Epithelial cell of proximal tubule (primary cell): ENCODE measurements at regions not wholly inside any gene's neighbourhood (a gene's known extent, or its start where the extent isn't known, plus 50 kb on each side); places are given as distances from the start of the nearest gene placed in this dataset.
A peak's percentile ranks its signal among the peaks of the same experiment; 100 is the strongest.

Experiments
- DNase-seq: peaks from one replicate; pipeline ENCODE4 v3.0.0-alpha.2; 2011; ENCODE audit warnings: low read depth
- H3K4me3 ChIP-seq: 2 replicates; pipeline ENCODE4 v1.5.1; 2011; ENCODE audit warnings: low read depth, mild to moderate bottlenecking, low read length
- CTCF ChIP-seq: conservative IDR thresholded peaks from 2 replicates; pipeline ENCODE4 v1.5.1; 2012; ENCODE audit warnings: low read depth, mild to moderate bottlenecking, low read length

GRCh38 chr5:31122998-31123951 is 70.2 kb upstream of the CDH6 start:
- no peak for TF ChIP-seq CTCF
- DNase-seq = peak; percentile 92
- no peak overlapping the region for H3K4me3 ChIP-seq

- no peak for DNase-seq
Observed at GRCh38 chr5:31121224-31121623, 72.3 kb upstream of the CDH6 start.

GRCh38 chr5:31120642-31120948 is 72.9 kb upstream of the CDH6 start:
- no peak overlapping the region for H3K4me3 ChIP-seq
- no peak for TF ChIP-seq CTCF
- DNase-seq = no peak

More at GRCh38 chr5:31121224-31121623, 72.3 kb upstream of the CDH6 start:
- H3K4me3 ChIP-seq = no peak overlapping the region
- TF ChIP-seq CTCF = no peak

GRCh38 chr5:31119938-31120641 is 73.4 kb upstream of the CDH6 start:
- H3K4me3 ChIP-seq = peak overlapping the region; percentile 5
- DNase-seq = peak; percentile 96
- no peak for TF ChIP-seq CTCF

GRCh38 chr5:31116466-31117031 is 76.9 kb upstream of the CDH6 start:
- H3K4me3 ChIP-seq = no peak overlapping the region
- DNase-seq = no peak
- no peak for TF ChIP-seq CTCF

- TF ChIP-seq CTCF = no peak
- DNase-seq = no peak
- H3K4me3 ChIP-seq = no peak overlapping the region
Observed at GRCh38 chr5:31114817-31115216, 78.7 kb upstream of the CDH6 start.
